Lung (tissue), 11 donors: ENCODE measurements at regions not wholly inside any gene's neighbourhood (a gene's known extent, or its start where the extent isn't known, plus 50 kb on each side); places are given as distances from the start of the nearest gene placed in this dataset.
A peak's percentile ranks its signal among the peaks of the same experiment; 100 is the strongest.

Experiments
- ATAC-seq: fragments of 200-7000 bp; cut with Tn5 transposase; one replicate; pipeline ENCODE4 v1.9.1; 2020; ENCODE audit warnings: moderate number of reproducible peaks; ENCODE audit not compliant: insufficient read depth, low FRiP score
- DNase-seq, 3 donors: peaks; one replicate each; pipeline ENCODE4 v3.0.0-alpha.2; 2013 to 2017
- H3K27ac ChIP-seq, 2 donors: one replicate each; pipeline ENCODE4 v1.5.1; 2013; ENCODE audit warnings: mild to moderate bottlenecking in 2 of 2, moderate library complexity in 2 of 2, control low read depth in 1 of 2, inconsistent platforms in 1 of 2, low read depth in 1 of 2, low read length in 1 of 2
- H3K27me3 ChIP-seq, 3 donors: one replicate each; pipeline ENCODE4 v1.5.1; 2013; ENCODE audit warnings: low read length in 2 of 3; ENCODE audit not compliant: control insufficient read depth in 3 of 3, insufficient read depth in 3 of 3
- H3K36me3 ChIP-seq, 4 donors: one replicate each; pipeline ENCODE4 v1.5.1; 2013; ENCODE audit warnings: low read length in 4 of 4, mild to moderate bottlenecking in 1 of 4, moderate library complexity in 1 of 4; ENCODE audit not compliant: control insufficient read depth in 4 of 4, insufficient read depth in 4 of 4
- H3K4me1 ChIP-seq, 5 donors: one replicate each; pipeline ENCODE4 v1.5.1; 2013; ENCODE audit warnings: low read length in 5 of 5, mild to moderate bottlenecking in 2 of 5, moderate library complexity in 1 of 5; ENCODE audit not compliant: control insufficient read depth in 5 of 5, insufficient read depth in 5 of 5
- H3K4me3 ChIP-seq: one replicate; pipeline ENCODE4 v1.5.1; 2013; ENCODE audit warnings: mild to moderate bottlenecking, control low read depth, moderate library complexity
- H3K9ac ChIP-seq, 2 donors: one replicate each; pipeline ENCODE4 v1.5.1; 2013; ENCODE audit warnings: low read length in 2 of 2, control low read depth in 1 of 2; ENCODE audit not compliant: insufficient read depth in 1 of 2
- H3K9me3 ChIP-seq, 4 donors: one replicate each; pipeline ENCODE4 v1.5.1; 2013; ENCODE audit warnings: low read length in 3 of 4, mild to moderate bottlenecking in 1 of 4, moderate library complexity in 1 of 4; ENCODE audit not compliant: control insufficient read depth in 4 of 4, insufficient read depth in 3 of 4
- WGBS, 2 donors: extraction: QIAGEN DNeasy Blood & Tissue Kit; methylation state at CpG; one replicate each; pipeline ENCODE4 v1.1.7; 2013; 5-methylcytosine and 5-hydroxymethylcytosine counted together
- TF ChIP-seq, protein P1 (sequence below): IDR thresholded peaks from 2 replicates; pipeline ENCODE4 v1.5.1; 2012; ENCODE audit warnings: mild to moderate bottlenecking; ENCODE audit errors: control extremely low read depth, extremely low read depth
- donor health status: control.
- donor health status: control.
- donor health status: Bipolar disorder and iron deficiency.
- donor health status: healthy.
- donor health status: DM: yes; HTN: yes; CAD: no.

DNA sequence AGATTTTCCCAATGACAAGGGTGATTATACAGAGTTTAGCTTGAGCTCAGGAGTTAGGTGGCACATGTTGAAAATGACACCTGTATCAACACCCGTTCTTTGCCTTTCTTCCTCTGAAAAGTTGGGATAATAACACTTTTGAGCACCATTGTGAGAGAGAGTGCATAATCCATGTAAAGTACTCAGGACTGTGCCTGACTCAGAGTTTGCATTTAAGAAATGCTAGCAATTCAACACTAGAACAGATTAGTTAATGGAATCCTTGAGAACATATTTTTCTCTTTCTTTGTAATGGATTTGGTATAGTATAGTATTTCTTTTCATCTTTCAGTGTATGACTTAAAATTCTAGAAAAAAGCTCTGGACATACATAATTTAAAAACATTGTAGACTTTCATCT lies 449.2 kb downstream of the GJA1 start:
- DNase-seq (peak in 1 of 3 donors; percentile 9), ATAC-seq (no peak)
- Histone ChIP-seq H3K27ac (no peak overlapping the region), H3K9ac (no peak overlapping the region), H3K36me3 (no peaks in the 10 kb centered on the region), H3K27me3 (no peaks in the 10 kb centered on the region), H3K4me1 (peaks cover 0 to 21% (median 0%) of the 10 kb centered on the region in 5 donors), H3K4me3 (no peak overlapping the region), H3K9me3 (no peaks in the 10 kb centered on the region)
- TF ChIP-seq, protein P1, sequence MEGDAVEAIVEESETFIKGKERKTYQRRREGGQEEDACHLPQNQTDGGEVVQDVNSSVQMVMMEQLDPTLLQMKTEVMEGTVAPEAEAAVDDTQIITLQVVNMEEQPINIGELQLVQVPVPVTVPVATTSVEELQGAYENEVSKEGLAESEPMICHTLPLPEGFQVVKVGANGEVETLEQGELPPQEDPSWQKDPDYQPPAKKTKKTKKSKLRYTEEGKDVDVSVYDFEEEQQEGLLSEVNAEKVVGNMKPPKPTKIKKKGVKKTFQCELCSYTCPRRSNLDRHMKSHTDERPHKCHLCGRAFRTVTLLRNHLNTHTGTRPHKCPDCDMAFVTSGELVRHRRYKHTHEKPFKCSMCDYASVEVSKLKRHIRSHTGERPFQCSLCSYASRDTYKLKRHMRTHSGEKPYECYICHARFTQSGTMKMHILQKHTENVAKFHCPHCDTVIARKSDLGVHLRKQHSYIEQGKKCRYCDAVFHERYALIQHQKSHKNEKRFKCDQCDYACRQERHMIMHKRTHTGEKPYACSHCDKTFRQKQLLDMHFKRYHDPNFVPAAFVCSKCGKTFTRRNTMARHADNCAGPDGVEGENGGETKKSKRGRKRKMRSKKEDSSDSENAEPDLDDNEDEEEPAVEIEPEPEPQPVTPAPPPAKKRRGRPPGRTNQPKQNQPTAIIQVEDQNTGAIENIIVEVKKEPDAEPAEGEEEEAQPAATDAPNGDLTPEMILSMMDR: no peak
- 63 to 80% methylated on average over 1 of the region's 1 CpG for WGBS, 2 donors

DNA sequence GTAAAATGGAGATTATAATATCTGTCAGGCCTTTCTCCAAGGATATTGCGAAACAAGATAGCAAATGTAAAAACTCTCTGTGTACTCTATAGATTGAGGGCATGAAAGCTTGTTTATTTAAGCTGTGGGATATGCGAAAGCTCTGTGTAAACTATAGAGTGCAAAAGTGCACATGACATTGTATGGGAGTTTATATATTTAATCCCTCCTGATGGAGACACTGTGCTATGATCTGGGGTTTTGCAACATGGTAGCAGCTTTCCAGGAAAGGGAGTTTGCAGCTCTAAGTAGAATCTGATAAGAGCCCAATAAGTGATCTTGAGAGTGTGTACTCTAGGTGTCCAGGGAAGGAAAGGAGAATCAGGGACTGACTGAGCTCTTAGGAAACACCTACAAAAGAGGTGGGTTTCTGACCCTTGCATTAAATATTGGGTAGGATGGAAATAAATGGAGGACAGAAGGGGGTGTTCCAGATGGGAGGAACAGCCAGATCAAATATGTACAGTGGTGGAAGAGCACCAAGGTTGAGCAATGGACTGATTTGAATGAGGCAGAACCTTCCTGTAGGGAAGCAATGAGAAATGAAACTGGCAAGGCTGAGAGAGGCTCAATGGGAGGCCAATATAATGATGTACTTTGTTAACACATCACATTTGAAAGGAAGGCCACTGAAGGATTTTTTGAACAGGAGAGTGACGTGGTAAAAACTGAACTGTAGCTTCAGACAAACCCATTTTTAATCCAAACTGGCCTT lies 450.1 kb downstream of the GJA1 start:
- H3K4me3 ChIP-seq: no peak overlapping the region
- no peaks in the 10 kb centered on the region for H3K9me3 ChIP-seq
- no peaks in the 10 kb centered on the region for H3K27me3 ChIP-seq
- H3K27ac ChIP-seq: no peak overlapping the region
- H3K9ac ChIP-seq: no peak overlapping the region
- ATAC-seq (peak; percentile 67), DNase-seq (peak; percentile 26 to 92 (median 92))
- WGBS, 2 donors: 67 to 85% methylated on average over 3 of the region's 3 CpGs
- TF ChIP-seq, protein P1: no peak
- peaks cover 0 to 21% (median 6%) of the 10 kb centered on the region in 5 donors for H3K4me1 ChIP-seq
- H3K36me3 ChIP-seq: no peaks in the 10 kb centered on the region

DNA sequence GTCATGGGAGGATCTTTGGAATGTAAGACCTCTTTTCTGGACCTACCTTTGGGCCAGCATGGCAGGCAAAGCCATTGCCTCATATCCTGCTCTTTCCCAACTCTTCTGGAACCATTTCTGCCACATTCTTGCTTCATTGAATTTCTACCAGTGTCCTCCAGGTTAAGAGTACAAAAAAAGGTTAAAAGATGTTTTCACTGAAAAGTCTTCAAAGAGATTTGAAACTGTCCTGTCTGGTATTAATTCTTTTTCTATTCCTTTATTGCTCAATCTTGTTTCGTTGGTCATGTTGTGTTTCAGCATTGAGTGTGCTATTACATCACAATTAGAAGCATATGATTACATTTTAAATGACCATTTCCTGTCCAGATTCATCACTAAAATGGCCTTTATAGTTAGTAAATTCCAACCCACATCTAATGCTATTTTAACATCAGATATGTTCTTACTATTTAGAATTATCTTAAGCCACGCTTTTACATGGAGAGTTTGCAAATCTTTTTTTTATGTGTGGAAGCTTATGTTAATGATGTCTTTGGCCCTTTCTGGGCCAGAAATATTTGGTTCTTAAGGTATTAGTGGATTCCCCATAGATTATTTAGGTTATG lies 450.9 kb downstream of the GJA1 start:
- Histone ChIP-seq H3K9ac (no peak overlapping the region), H3K27ac (no peak overlapping the region)
- no peak for ATAC-seq

More for the DNA sequence above, 450.9 kb downstream of the GJA1 start:
- Histone ChIP-seq H3K4me3 (no peak overlapping the region), H3K36me3 (no peaks in the 10 kb centered on the region), H3K9me3 (no peaks in the 10 kb centered on the region), H3K4me1 (peaks cover 0 to 21% (median 7%) of the 10 kb centered on the region in 5 donors), H3K27me3 (no peaks in the 10 kb centered on the region)
- TF ChIP-seq, protein P1: no peak
- 67 to 71% methylated on average over 2 of the region's 2 CpGs for WGBS, 2 donors
- DNase-seq: peak in 2 of 3 donors; percentile 46 to 64
